ENCODE measurements at regions not wholly inside any gene's neighbourhood (a gene's known extent, or its start where the extent isn't known, plus 50 kb on each side); places are given as distances from the start of the nearest gene placed in this dataset.

- TF ChIP-seq CTCF (IDR thresholded peaks at IDR 0.05) (no peak), POLR2A (IDR thresholded peaks at IDR 0.05) (no peak)
- no peak for DNase-seq (ENCODE audit: low spot score in 2 of 2)
- intact Hi-C loops (cut with DNase I; ENCODE audit: low total_unique reads), result no loop called here
- H3K4me3 ChIP-seq (ENCODE audit: low read depth, poor library complexity, severe bottlenecking), result no peak overlapping the region
- WGBS, 2 donors, result 18 to 29% methylated on average over 2 of the region's 2 CpGs
Observed at GRCh38 chr2:52976143-52976949, 791.3 kb upstream of the CHAC2 start.

GRCh38 chr2:52974127-52974526, 793.5 kb upstream of the CHAC2 start:
- no peak for TF ChIP-seq POLR2A (IDR thresholded peaks at IDR 0.05)
- no peak for TF ChIP-seq CTCF (IDR thresholded peaks at IDR 0.05)
- no peak overlapping the region for H3K4me3 ChIP-seq (ENCODE audit: low read depth, poor library complexity, severe bottlenecking)
- intact Hi-C loops (cut with DNase I; ENCODE audit: low total_unique reads), result no loop called here
- no peak for DNase-seq (ENCODE audit: low spot score in 2 of 2)
- WGBS, 2 donors, result 76 to 79% methylated on average over 1 of the region's 1 CpG

- H3K4me3 ChIP-seq (ENCODE audit: low read depth, poor library complexity, severe bottlenecking), result no peak overlapping the region
- no peak for TF ChIP-seq CTCF (IDR thresholded peaks at IDR 0.05)
- TF ChIP-seq POLR2A (IDR thresholded peaks at IDR 0.05), result no peak
- no peak for DNase-seq (ENCODE audit: low spot score in 2 of 2)
- intact Hi-C loops (cut with DNase I; ENCODE audit: low total_unique reads), result no loop called here
- WGBS, 2 donors, result 27 to 35% methylated on average over 1 of the region's 1 CpG
Observed at GRCh38 chr2:52970642-52971041, 797.0 kb upstream of the CHAC2 start.

- 86 to 93% methylated on average over 1 of the region's 1 CpG for WGBS, 2 donors
- no peak overlapping the region for H3K4me3 ChIP-seq (ENCODE audit: low read depth, poor library complexity, severe bottlenecking)
- TF ChIP-seq POLR2A (IDR thresholded peaks at IDR 0.05), result no peak
- TF ChIP-seq CTCF (IDR thresholded peaks at IDR 0.05), result no peak
- DNase-seq (ENCODE audit: low spot score in 2 of 2), result no peak
- intact Hi-C loops (cut with DNase I; ENCODE audit: low total_unique reads), result no loop called here
Observed at GRCh38 chr2:52968043-52968442, 799.6 kb upstream of the CHAC2 start.

- intact Hi-C loops (cut with DNase I; ENCODE audit: low total_unique reads), result no loop called here
- no peak for DNase-seq (ENCODE audit: low spot score in 2 of 2)
- no peak overlapping the region for H3K4me3 ChIP-seq (ENCODE audit: low read depth, poor library complexity, severe bottlenecking)
- no peak for TF ChIP-seq CTCF (IDR thresholded peaks at IDR 0.05)
- no peak for TF ChIP-seq POLR2A (IDR thresholded peaks at IDR 0.05)
- WGBS, 2 donors, result 33 to 38% methylated on average over 4 of the region's 4 CpGs
Observed at GRCh38 chr2:52964916-52965530, 802.6 kb upstream of the CHAC2 start.

All from lower leg skin (tissue), 4 donors.